ENCODE measurements at regions not wholly inside any gene's neighbourhood (a gene's known extent, or its start where the extent isn't known, plus 50 kb on each side); places are given as distances from the start of the nearest gene placed in this dataset.
A peak's percentile ranks its signal among the peaks of the same experiment; 100 is the strongest.

DNA sequence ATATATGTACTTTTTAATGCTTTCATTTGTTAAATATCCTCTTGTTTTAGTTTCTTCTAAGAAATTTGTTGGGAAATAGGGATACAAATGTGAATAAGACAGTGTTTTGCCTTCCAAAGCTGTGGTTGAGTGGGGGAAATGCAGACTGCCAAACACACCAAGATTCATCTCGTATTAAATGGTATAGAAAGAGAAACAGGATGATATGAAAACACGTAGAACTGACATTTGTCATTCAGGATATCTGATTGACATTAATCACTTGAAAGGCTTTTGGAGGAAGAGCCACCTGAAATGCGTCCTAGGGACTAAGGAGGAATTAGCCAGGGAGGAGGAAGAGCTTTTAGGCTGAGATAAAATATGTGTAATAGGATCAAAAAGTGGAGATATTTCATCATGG, 287.4 kb upstream of the SEMA3C start:
- no peak overlapping the region for H3K4me3 ChIP-seq (ENCODE audit: low read depth, low read length)
- DNase-seq (ENCODE audit: low read depth) = no peak
- no peak for TF ChIP-seq CTCF (IDR thresholded peaks at IDR 0.05; ENCODE audit: insufficient read depth, low read length)

- TF ChIP-seq CTCF (IDR thresholded peaks at IDR 0.05; ENCODE audit: insufficient read depth, low read length) = no peak
- H3K4me3 ChIP-seq (ENCODE audit: low read depth, low read length) = no peak overlapping the region
- DNase-seq (ENCODE audit: low read depth) = no peak
These were observed 282.3 kb upstream of the SEMA3C start for GRCh38 chr7:81201188-81201587.

GRCh38 chr7:81198766-81199165, 279.9 kb upstream of the SEMA3C start:
- no peak overlapping the region for H3K4me3 ChIP-seq (ENCODE audit: low read depth, low read length)
- peak; percentile 50 for DNase-seq (ENCODE audit: low read depth)
- TF ChIP-seq CTCF (IDR thresholded peaks at IDR 0.05; ENCODE audit: insufficient read depth, low read length) = no peak

- no peak for TF ChIP-seq CTCF (IDR thresholded peaks at IDR 0.05; ENCODE audit: insufficient read depth, low read length)
- no peak overlapping the region for H3K4me3 ChIP-seq (ENCODE audit: low read depth, low read length)
- no peak for DNase-seq (ENCODE audit: low read depth)
These were observed 278.4 kb upstream of the SEMA3C start for GRCh38 chr7:81197266-81197665.

GRCh38 chr7:81195033-81195432, 276.2 kb upstream of the SEMA3C start:
- no peak for TF ChIP-seq CTCF (IDR thresholded peaks at IDR 0.05; ENCODE audit: insufficient read depth, low read length)
- H3K4me3 ChIP-seq (ENCODE audit: low read depth, low read length) = no peak overlapping the region
- DNase-seq (ENCODE audit: low read depth) = peak; percentile 38

GRCh38 chr7:81190997-81191768, 272.3 kb upstream of the SEMA3C start:
- H3K4me3 ChIP-seq (ENCODE audit: low read depth, low read length) = no peak overlapping the region
- peak; percentile 74 for DNase-seq (ENCODE audit: low read depth)
- no peak for TF ChIP-seq CTCF (IDR thresholded peaks at IDR 0.05; ENCODE audit: insufficient read depth, low read length)

DNA sequence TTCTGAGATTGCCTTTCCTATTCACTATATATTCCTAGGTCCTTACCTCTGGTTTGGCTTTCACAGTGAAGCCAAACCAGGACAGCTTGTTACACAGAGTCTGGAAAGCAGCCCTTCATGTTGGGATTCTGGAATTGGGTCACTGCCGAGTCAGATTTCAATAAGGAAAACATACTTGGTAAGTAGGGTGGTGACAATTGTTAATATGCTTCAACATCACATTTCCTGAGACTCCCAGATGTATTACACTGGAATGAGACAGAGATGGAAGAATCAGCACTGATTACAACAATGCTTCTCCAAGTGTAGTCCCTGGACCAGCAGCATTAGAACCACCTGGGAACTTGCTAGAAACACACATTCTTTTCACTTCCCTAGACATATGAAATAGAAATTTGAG, 268.9 kb upstream of the SEMA3C start:
- TF ChIP-seq CTCF (IDR thresholded peaks at IDR 0.05; ENCODE audit: insufficient read depth, low read length) = no peak
- H3K4me3 ChIP-seq (ENCODE audit: low read depth, low read length) = no peak overlapping the region
- DNase-seq (ENCODE audit: low read depth) = peak; percentile 72
